ENCODE measurements at regions not wholly inside any gene's neighbourhood (a gene's known extent, or its start where the extent isn't known, plus 50 kb on each side); places are given as distances from the start of the nearest gene placed in this dataset.
"Not testable (repeated sequence)": the region's sequence is repeated elsewhere in the genome, so short reads cannot be mapped to it uniquely, and the experiment has no call there.

DNA sequence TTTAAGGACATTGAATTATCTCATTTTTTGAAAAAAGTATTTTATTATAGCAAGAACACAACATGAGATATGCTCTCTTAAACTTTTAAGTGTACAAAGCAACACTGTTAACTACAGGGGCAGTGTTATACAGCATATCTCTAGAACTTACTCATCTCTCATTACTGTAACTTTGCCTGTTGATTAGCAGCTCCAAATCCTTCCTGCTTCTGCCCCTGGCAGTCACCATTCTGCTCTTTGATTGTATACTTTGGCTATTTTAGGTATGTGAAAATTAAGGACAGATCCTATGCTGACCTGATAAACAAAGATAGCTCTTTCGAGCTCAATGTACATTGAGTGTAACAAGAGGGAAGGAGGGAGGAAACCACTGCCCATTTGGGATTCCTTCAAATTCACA lies 1349.8 kb upstream of the GJE1 start:
- no peak for DNase-seq

DNA sequence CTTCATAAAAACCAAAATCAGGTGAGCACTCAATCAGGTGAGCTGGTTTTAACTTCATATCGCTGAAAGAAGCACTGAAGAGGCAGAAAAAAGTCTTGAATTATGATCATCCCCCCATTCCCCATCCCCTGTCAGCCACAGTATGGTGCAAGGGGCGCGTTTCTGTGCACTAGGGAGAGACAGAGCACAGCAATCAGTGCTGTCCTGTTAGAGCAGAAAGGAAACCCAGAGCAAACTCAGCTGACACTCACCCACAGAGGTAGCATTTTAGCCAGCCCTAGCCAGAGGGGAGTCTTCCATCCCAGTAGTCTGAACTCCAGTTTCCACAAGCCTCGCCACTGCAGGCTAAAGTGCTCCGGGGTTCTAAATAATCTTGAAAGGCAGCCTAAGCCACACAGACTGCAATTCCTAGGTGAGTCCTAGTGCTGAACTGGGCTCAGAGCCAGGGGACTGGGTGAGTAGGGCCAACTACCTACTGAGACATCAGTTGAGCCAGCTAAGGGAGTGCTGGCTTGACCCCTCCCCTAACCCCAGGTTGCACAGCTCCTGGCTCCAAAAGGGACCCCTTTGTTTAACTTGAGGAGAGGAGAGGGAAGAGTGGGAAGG lies 1352.6 kb upstream of the GJE1 start:
- no peak for DNase-seq

DNA sequence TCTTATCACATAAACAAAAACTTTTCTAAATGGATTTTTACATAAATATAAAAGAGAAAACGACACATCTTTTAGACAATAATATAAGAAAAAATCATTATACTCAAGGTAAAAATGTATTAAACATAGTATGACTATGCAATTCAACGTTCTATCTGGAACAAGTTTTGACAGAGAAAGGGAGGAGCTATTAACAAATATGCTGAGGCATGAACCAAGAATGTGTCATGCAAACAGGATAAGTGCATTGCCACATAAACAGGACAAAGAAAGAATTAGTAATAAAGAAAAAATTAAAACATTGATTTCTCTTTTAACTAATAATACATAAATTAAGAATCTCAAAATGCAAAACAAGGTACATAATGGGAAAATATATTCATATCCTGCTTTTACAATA lies 1353.4 kb upstream of the GJE1 start:
- DNase-seq: no peak

DNA sequence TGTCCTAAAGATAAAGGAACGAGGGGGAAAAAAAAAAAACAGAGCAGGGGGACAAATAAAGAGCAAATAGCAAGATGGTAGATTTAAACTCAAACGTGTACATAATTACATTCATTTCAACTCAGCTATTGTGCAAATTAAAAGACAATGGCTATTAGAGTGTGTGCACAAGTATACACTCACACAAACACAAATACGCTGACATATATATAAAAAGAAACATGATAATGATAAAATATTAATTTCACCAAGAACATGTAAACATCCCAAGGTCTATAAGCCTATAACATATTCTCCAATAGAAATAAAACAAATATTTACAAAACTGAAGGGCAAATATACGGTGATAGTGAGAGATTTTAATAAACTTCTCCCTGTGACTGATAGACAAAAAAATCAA lies 1354.9 kb upstream of the GJE1 start:
- no peak for DNase-seq

DNA sequence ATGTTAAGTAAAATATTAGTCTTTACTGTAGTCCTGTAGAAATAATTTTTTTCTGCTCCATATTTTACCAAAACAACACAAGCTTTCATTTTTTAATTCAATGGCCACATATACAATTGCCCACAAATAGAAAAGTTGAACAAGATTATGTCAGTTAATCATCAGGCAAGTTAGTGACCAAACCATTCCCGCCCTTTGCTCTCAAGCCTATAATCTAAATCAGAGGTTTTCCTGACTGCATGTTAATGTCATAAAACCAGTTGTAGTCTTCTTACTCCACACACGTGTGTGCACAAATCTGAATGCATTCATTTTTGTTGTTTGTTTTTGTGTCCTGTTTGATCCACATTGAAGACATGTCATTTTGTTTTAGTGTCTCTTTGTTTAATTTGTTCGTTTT lies 1357.7 kb upstream of the GJE1 start:
- DNase-seq: no peak

DNA sequence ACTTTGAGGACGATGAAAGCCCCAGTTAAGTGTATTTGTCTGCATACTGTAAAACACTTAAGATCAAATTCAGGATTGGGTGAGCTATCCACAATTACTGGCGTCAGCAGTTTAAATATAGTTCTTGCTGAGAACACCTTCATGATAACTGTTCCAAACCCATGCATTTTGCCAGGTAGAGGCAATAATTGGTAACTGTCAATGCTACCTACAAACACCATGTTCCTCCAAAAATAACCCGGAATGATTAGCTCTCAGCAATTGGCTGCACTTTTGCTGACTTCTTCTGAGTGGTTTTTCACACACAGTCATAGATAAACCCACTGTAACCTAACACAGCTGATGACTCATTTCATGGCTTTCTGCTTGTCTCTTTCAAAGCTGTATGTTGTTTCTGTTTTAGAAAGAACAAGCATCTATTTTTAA lies 1358.6 kb upstream of the GJE1 start:
- peak; percentile 33 for DNase-seq

DNA sequence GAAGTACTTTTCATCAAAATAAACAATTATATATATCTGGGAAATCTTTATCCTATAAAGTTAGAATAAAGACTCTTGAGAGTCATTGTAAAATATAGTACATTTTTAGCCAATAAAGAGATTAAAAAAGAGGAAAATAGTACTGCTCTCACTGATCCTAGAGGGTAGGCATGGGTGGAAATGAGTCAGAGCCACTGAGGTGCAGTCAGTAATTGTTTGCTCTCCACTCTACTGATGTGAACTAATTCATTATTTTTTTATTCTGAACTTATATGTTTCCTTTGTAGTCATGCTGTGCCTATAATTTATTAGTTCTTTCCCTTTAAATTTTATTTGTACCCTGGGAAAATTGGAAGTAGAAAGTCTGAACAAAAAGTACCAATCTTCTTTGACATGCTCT lies 1359.4 kb upstream of the GJE1 start:
- DNase-seq: no peak

DNA sequence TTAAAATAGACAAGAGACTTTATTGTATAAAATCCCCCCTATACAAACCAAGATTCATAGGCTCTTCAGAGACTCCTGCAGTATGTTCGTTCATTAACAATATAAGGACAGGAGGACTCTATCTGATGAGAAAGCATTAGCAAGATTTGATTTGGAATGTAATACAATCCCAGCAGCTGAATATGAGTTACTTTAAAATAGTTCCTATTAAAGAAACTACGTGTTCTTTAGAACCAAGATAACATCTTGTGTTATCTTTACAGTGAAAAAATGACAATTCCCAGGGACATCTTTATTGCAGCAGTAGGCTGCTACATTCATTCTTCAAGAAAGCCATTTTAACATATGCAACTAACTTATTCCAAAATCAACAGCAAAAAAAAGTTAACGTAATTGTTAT lies 1360.1 kb upstream of the GJE1 start:
- DNase-seq: no peak

DNA sequence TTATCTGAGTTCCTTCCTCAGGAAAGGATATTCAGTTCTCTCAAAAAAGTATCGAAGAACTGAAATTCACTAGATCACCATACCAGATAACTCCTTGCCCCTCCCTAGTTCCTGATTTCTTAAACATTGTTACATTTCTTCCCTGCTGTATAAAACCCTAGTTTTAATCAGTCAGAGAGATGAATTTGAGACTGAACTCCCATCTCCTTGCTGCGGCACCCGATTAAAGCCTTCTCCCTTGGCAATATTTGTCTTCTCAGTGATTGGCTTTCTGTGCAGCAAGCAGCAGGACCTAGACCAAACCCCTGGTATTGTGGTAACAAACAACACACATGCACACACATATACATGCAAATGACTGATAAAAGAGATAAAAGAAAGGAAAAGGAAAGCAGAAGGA lies 1364.6 kb upstream of the GJE1 start:
- DNase-seq: no peak

DNA sequence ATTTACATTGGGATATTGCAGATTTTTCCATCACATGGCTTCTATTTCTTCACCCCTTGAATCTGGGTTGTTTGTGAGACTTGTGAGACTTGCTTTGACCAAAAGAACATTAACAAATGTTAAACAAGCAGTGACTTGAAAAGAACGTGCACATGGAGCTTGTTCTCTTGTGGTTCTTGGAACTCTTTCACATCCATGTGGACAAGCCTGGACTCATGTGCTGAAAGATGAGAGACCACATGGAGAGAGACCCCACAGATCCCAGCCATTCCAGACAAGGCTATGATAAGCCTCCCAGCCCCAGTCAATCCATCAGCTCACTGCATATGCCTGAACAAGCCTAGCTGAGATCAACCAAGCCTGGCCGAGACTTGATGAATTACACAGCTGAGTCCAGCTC lies 1365.7 kb upstream of the GJE1 start:
- no peak for DNase-seq

DNA sequence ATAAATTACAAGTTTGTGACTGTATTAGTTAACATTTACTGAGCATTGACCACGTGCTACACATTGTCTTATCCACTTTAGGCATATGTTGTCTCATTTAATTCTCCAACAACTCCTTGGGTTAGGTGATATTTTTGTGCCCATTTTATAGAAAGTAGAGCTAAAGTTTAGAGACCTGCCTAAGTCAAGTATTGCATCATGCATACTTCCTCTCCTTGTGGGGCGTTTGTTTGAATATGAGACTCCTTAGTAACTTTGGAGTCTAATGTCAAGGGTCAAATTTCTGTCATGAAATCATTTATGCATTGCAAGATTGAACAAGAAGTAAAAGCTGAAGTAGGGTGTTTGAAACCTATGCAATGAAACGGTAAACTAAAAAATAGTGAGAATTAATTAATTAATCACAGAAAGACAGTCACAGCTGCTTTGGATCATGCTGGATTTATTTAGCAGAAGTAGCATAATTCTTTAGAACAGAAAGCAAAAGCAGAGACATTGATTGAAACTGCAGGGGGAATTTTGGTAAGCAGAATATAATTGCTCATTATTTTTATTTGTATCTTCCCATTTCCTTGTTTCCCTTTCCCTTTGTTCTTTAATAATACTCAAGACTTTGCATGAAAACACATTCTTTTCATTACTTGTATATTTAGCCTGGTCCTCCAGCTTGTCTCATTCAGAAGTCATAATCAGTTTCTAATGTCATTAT lies 1374.4 kb upstream of the GJE1 start:
- DNase-seq: no peak

DNA sequence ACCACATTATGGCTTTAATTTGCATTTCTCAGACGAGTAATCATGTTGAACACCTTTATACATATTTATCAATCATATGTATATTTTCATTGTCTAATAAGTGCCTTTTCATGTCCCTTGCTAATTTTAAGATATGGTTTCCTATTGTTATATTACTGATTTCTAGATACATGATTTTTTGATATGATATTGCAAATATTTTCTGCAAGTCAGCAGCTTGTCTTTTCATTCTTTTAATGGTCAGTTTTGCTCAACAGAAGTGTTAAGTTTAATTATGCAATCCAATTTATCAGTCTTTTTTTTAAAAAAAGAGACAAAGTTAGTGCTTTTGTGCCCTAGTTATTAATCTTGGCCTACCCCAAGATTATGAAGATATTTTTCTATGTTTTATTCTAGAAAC lies 1377.8 kb upstream of the CITED2 start:
- DNase-seq: no peak

DNA sequence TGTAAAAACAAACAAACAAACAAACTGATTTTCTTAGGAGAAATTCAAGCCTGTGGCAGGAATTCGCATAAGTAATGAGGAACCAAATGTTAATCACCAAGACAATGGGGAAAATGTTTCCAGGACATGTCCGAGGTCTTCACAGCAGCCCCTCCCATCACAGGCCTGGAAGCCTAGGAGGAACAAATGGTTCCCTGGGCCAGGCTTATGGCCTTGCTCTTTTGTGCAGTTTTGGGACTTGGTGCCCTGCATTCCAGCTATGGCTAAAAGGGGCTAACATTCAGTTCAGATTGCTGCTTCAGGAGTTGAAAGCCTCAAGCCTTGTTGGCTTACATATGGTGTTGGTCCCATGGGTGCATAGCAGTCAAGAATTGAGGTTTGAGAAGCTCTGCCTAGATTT lies 1372.7 kb upstream of the CITED2 start:
- no peak for DNase-seq

DNA sequence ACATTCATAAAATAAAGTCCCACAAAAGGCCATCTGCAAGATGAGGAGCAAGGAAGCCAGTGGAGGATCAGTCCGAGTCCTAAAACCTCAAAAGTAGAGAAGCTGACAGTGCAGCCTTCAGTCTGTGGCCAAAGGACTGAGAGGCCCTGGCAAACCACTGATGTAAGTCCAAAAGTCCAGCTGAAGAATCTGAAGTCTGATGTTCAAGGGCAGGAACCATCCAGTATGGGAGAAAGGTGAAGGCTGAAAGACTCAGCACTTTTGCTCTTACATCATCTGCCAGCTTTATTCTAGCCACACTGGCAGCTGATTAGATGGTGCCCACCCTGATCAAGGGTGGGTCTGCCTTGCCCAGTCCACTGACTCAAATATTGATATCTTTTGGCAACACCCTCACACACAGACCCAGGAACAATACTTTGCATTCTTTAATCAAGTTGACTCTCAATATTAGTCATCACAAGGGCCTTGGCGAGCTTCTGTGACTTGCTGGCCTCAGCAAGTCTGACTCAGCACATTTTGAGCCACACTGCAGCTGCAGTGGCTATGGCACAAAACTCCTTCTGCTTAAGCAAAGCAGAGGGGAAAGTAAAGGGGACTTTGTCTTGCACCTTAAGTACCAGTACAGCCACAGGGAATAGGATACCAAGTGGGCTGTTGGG lies 1370.3 kb upstream of the CITED2 start:
- DNase-seq: no peak

DNA sequence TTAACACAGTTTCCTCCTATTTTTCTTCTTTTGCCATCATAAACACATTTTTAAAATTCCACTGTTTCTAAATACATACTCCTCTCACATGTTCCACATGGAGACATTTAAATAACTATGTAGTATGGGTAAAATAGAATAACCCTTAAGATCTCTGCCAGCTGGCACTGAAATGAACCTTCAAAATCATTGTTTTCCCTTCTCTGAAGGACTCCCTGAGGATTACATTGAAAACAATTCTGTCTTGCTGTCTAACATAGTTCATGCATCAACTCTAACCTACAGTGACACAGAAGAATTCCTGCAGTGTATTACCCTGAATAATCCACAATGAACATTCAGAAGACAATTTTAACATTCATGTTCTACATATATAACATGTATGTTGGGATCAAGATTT lies 1361.8 kb upstream of the CITED2 start:
- DNase-seq: no peak

DNA sequence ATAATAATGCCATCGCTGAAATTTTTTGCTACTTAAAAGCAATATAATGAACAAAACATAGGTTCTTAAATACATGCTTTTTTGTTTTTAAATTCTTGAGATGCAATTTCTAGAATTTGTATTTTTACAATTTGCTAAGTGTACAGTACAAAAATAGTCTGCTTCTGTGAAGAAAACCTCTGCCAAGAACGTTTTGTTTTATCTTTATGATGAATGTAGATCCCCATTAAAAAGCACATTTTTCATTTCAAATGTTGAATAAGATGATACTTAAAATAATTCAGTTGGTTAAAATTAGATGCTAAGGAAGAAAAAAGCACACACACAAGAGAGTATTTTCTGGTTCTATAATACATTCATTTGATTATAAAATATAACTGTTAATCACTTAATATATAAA lies 1358.5 kb upstream of the CITED2 start:
- no peak for DNase-seq

DNA sequence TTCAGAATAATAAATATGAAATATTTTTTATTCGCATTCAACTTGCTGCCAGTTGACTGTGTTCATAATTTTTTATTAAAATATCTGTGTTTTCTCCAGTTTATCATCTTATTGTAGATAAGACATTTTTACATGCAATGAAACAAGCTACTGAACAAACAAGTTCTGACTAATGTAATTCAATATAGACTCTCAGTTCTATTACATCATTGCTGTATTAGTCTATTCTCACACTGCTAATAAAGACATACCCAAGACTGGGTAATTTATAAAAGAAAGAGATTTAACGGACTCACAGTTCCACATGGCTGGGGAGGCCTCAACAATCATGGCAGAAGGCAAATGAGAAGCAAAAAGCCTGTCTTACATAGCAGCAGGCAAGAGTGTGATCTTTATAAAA lies 1357.7 kb upstream of the CITED2 start:
- DNase-seq: no peak

DNA sequence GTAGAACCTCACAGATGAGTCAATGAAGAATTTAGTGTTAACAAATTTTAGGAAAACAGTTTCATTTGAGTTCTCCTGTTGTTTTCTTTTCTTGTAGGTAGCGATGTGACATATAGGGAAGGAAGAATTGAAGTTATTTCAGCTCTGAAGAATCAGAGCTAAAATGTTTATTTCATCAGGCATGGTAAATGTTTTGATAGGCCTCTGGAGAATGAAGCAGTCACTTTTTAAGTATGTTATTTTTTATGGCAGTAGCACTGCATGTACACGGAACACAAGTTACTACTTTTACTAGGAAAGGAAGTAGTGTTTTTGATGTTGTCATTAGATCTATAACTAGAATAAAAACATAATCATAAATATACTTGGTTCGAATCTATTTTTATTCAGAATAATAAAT lies 1357.3 kb upstream of the CITED2 start:
- no peak for DNase-seq

DNA sequence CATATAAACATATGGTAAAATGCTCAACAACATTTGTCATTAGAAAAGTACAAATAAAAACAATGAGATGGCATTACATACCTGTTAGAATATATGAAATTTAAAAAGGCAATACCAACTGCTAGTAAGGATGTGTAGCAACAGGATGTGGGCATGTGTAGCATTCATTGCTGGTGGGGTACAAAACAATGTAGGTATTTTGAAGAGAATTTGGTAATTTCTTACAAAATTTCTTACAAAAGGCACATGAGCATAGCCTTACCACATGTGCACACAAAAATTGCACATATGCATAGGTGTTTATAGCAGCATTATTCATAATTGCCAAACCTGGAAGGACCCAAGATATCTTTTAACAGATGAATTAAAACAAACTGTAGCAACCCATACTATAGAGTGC lies 1355.1 kb upstream of the CITED2 start:
- DNase-seq: no peak

DNA sequence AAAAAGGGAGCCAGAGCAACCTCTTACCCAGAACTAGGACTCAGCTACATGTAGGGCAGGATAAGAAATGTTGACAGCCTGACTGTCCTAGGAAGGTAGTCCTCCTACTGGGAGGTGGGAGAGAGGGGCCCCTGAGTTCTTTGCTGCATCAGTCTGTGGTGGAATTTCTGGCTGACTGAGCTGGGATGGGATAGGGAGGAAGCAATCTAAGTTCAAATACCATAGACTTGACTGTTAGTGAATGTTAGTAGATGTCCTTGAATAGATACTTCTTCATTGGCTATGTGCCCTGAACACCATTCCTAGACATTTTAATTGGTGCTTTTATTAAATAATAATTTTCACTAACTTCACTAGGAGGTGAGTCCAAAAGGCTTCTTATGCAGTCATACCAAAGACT lies 1343.6 kb upstream of the CITED2 start:
- DNase-seq: no peak

DNA sequence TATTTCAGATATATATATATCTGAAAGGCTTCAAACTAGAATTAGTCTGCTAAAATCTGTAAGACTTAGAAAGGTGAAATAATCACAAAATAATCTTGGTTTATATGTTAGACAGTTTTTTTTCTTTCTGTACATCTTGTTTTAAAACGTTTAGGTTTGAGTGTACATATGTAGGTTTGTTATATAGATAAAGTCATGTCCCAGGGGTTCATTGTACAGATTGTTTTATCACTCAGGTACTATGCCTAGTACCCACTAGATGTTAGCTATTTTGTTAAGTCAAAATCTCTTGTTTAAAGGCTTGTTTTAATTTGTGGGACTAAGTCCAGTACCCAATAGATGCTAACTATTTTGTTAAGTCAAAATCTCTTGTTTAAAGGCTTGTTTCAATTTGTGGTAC lies 1339.0 kb upstream of the CITED2 start:
- DNase-seq: no peak

DNA sequence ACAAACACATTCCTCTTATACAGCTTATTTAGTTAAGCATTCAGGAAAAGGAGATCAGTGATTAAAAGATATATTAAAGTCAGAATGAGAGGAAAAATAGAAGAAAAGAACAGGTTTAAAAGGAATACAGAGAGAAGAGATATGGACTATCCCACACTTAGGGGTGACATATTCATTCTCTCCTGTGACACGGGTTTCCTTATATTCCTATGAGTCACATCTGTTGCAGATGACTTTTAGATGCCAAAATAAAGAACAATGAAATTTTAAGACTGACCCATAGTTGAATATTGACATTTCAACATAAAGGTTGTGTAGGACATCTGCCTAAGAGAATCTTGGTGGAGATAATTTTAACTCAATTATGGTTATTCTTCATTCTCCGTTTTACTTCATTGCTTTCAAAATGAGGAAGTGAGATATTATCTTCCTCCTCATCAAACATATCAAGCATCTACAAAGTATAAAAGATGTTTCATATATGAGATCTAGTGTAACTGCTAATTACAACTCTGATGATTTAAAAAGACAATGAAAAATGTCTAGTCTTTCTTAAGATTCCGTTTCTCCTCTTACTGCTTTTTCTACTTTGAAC lies 1336.7 kb upstream of the CITED2 start:
- DNase-seq: no peak

DNA sequence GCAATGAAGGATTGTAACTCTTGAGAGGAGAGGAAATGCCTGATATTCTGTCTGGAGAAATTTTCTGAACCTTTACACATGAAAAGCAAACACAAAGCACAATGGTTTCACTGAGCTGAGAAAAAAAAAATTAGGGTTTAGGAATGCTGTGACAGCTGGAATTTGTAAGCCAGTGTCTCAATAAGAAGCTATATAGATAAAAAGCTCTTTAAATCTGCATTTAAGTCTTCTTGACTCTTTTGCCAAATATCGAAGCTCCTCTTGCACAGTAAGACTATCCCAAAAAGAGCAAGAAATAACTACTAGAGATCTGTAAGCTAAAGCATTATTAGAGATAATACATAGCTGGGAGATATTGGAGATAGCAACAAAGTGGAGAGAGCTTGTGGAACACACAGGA lies 1334.0 kb upstream of the CITED2 start:
- no peak for DNase-seq

DNA sequence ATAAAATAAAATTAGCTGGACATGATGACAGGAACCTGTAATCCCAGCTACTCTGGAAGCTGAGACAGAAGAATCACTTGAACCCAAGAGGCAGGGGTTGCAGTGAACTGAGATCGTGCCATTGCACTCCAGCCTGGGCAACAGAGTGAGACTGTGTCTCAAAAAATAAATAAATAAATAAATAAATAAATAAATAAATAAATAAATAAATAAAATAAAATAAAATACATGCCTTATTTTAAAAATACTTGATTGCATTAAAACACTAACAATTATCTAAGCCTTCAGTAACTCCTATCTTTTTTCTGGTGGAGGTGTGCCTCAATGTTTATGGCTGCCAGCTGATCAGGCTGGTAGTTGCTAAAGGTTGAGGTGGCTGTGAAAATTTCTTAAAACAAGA lies 1329.6 kb upstream of the CITED2 start:
- not testable (repeated sequence) for DNase-seq

All from NCI-H2029 (cell line).